ENCODE measurements at regions not wholly inside any gene's neighbourhood (a gene's known extent, or its start where the extent isn't known, plus 50 kb on each side); places are given as distances from the start of the nearest gene placed in this dataset.

- TF ChIP-seq CTCF (IDR thresholded peaks at IDR 0.05) (no peak), TAF1 (IDR thresholded peaks at IDR 0.05; ENCODE audit: borderline replicate concordance, low read depth, low read length) (no peak), ZBTB33 (IDR thresholded peaks at IDR 0.05; ENCODE audit: borderline replicate concordance, low read depth) (no peak), POLR2AphosphoS5 (IDR thresholded peaks at IDR 0.05; ENCODE audit: low read depth, low read length) (no peak), EP300 (IDR thresholded peaks at IDR 0.05; ENCODE audit: borderline replicate concordance in 1 of 2, low read depth in 1 of 2, low read length in 1 of 2) (no peak)
These were observed 110.8 kb downstream of the PCSK1 start for GRCh38 chr5:96322217-96322616.

All from SK-N-SH (cell line).